OCI-LY1 (cell line): ENCODE measurements at regions not wholly inside any gene's neighbourhood (a gene's known extent, or its start where the extent isn't known, plus 50 kb on each side); places are given as distances from the start of the nearest gene placed in this dataset.

Experiments
- H2AFZ ChIP-seq: fragments of 200-600 bp; sonication (generic), shearing (Covaris generic); 2 replicates; pipeline ENCODE4 v1.6.0; 2014; ENCODE audit warnings: antibody characterized with exemption, mild to moderate bottlenecking, low read length
- H3F3A ChIP-seq: fragments of 200-600 bp; sonication (generic), shearing (Covaris generic); 2 replicates; pipeline ENCODE4 v1.6.0; 2014; ENCODE audit warnings: mild to moderate bottlenecking, antibody characterized with exemption, low read length, moderate library complexity; ENCODE audit not compliant: insufficient read depth
- H3K27ac ChIP-seq: fragments of 200-600 bp; sonication (generic); 2 replicates; pipeline ENCODE4 v1.5.1; 2014; ENCODE audit warnings: low read length, mixed run types, mild to moderate bottlenecking, low read depth; ENCODE audit not compliant: poor library complexity, severe bottlenecking
- H3K27me3 ChIP-seq: fragments of 200-600 bp; sonication (generic); 2 replicates; pipeline ENCODE4 v1.6.0; 2014; ENCODE audit warnings: antibody characterized with exemption, mild to moderate bottlenecking, low read length, moderate library complexity; ENCODE audit not compliant: insufficient read depth
- H3K36me3 ChIP-seq: fragments of 200-600 bp; sonication (generic); 2 replicates; pipeline ENCODE4 v1.6.1; 2014; ENCODE audit warnings: mild to moderate bottlenecking, antibody characterized with exemption, low read length, moderate library complexity, mixed read lengths; ENCODE audit not compliant: insufficient read depth
- H3K4me1 ChIP-seq: fragments of 200-600 bp; sonication (generic); 2 replicates; pipeline ENCODE4 v1.5.1; 2014; ENCODE audit warnings: mild to moderate bottlenecking, low read length, moderate library complexity; ENCODE audit not compliant: insufficient read depth, severe bottlenecking
- H3K4me2 ChIP-seq: fragments of 200-600 bp; sonication (generic), shearing (Covaris generic); 2 replicates; pipeline ENCODE4 v1.6.1; 2014; ENCODE audit warnings: low read length
- H3K4me3 ChIP-seq: fragments of 200-600 bp; sonication (generic); 2 replicates; pipeline ENCODE4 v1.5.1; 2014; ENCODE audit warnings: low read length, low read depth, mild to moderate bottlenecking, mixed read lengths; ENCODE audit not compliant: poor library complexity, severe bottlenecking
- H3K79me2 ChIP-seq: fragments of 200-600 bp; shearing (Covaris generic); 2 replicates; pipeline ENCODE4 v1.6.1; 2016; ENCODE audit warnings: mixed run types, low read length, mixed read lengths; ENCODE audit not compliant: insufficient read depth
- H3K9ac ChIP-seq: fragments of 200-600 bp; sonication (generic), shearing (Covaris generic); 2 replicates; pipeline ENCODE4 v1.6.1; 2014; ENCODE audit warnings: mild to moderate bottlenecking, low read length, mixed read lengths
- H3K9me2 ChIP-seq: fragments of 200-600 bp; sonication (generic), shearing (Covaris generic); 2 replicates; pipeline ENCODE4 v1.6.1; 2014; ENCODE audit warnings: low read depth, mild to moderate bottlenecking, low read length, mixed read lengths
- H3K9me3 ChIP-seq: fragments of 200-600 bp; shearing (Covaris generic); 2 replicates; pipeline ENCODE4 v1.6.1; 2014; ENCODE audit warnings: low read length, mixed read lengths
- H4K20me1 ChIP-seq: fragments of 200-600 bp; sonication (generic), shearing (Covaris generic); 2 replicates; pipeline ENCODE4 v1.6.0; 2016; ENCODE audit warnings: mild to moderate bottlenecking, low read length; ENCODE audit not compliant: insufficient read depth
- EZH2 ChIP-seq: fragments of 200-600 bp; sonication (generic), shearing (Covaris generic); IDR thresholded peaks from 2 replicates; pipeline ENCODE4 v1.8.0; 2017; ENCODE audit warnings: borderline replicate concordance, mixed run types, mild to moderate bottlenecking, antibody characterized with exemption, low read length, moderate library complexity, mixed read lengths
- TF ChIP-seq, protein P1 (sequence below): fragments of 200-600 bp; sonication (generic), shearing (Covaris generic); IDR thresholded peaks from 2 replicates; pipeline ENCODE4 v1.5.1; 2017; ENCODE audit warnings: mild to moderate bottlenecking, antibody characterized with exemption, low read length, moderate library complexity, mixed read lengths

GRCh38 chr18:73214970-73215369, 347.2 kb upstream of the NETO1 start:
- no peak overlapping the region for H3K4me2 ChIP-seq
- no peak overlapping the region for H3K27ac ChIP-seq

DNA sequence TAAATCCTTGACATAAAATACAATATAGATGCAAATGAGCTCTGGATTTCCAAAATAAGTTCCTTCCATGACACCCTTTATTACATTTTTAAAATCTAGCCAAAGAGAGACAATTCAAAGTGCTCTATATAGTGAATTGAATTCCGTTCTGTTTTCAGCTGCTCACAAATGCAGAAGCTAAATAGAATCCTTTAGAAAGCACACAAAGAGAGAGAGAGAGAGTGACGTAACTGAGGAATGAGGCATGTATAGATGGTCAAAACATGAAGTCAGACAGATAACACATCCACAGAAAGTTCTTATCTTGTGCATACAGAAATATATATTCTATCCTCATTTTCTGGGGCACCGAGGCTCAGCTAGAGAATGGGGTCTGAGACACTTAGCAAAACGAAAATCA, 344.7 kb upstream of the NETO1 start:
- Histone ChIP-seq H3K4me2 (no peak overlapping the region), H3K9me2 (no peaks in the 10 kb centered on the region), H3K9me3 (no peaks in the 10 kb centered on the region), H3K27ac (no peak overlapping the region), H3F3A (no peaks in the 10 kb centered on the region), H2AFZ (no peak overlapping the region), H3K27me3 (no peaks in the 10 kb centered on the region), H3K36me3 (no peaks in the 10 kb centered on the region), H3K4me3 (no peak overlapping the region), H3K4me1 (no peaks in the 10 kb centered on the region), H4K20me1 (no peaks in the 10 kb centered on the region), H3K9ac (no peak overlapping the region), H3K79me2 (no peaks in the 10 kb centered on the region)
- TF ChIP-seq, protein P1, sequence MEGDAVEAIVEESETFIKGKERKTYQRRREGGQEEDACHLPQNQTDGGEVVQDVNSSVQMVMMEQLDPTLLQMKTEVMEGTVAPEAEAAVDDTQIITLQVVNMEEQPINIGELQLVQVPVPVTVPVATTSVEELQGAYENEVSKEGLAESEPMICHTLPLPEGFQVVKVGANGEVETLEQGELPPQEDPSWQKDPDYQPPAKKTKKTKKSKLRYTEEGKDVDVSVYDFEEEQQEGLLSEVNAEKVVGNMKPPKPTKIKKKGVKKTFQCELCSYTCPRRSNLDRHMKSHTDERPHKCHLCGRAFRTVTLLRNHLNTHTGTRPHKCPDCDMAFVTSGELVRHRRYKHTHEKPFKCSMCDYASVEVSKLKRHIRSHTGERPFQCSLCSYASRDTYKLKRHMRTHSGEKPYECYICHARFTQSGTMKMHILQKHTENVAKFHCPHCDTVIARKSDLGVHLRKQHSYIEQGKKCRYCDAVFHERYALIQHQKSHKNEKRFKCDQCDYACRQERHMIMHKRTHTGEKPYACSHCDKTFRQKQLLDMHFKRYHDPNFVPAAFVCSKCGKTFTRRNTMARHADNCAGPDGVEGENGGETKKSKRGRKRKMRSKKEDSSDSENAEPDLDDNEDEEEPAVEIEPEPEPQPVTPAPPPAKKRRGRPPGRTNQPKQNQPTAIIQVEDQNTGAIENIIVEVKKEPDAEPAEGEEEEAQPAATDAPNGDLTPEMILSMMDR, result no peak
- TF ChIP-seq EZH2, result no peak

More at GRCh38 chr18:73214970-73215369, 347.2 kb upstream of the NETO1 start:
- Histone ChIP-seq H3K9me2 (no peaks in the 10 kb centered on the region), H3K9ac (no peak overlapping the region), H3K27me3 (no peaks in the 10 kb centered on the region), H3K9me3 (no peaks in the 10 kb centered on the region), H2AFZ (no peak overlapping the region), H3K79me2 (no peaks in the 10 kb centered on the region), H3K36me3 (no peaks in the 10 kb centered on the region), H3F3A (no peaks in the 10 kb centered on the region), H3K4me3 (no peak overlapping the region), H3K4me1 (no peaks in the 10 kb centered on the region), H4K20me1 (no peaks in the 10 kb centered on the region)
- no peak for TF ChIP-seq EZH2
- TF ChIP-seq, protein P1, result no peak

- Histone ChIP-seq H3K9me3 (no peaks in the 10 kb centered on the region), H2AFZ (no peak overlapping the region), H3K4me3 (no peak overlapping the region), H3K4me2 (no peak overlapping the region), H4K20me1 (no peaks in the 10 kb centered on the region), H3K4me1 (no peaks in the 10 kb centered on the region), H3K9ac (no peak overlapping the region), H3F3A (no peaks in the 10 kb centered on the region), H3K27ac (no peak overlapping the region), H3K27me3 (no peaks in the 10 kb centered on the region), H3K9me2 (no peaks in the 10 kb centered on the region), H3K79me2 (no peaks in the 10 kb centered on the region), H3K36me3 (no peaks in the 10 kb centered on the region)
- no peak for TF ChIP-seq EZH2
- TF ChIP-seq, protein P1, result no peak
These were observed 334.2 kb upstream of the NETO1 start for GRCh38 chr18:73201940-73202339.
